GM23338 (cell line): ENCODE measurements at regions not wholly inside any gene's neighbourhood (a gene's known extent, or its start where the extent isn't known, plus 50 kb on each side); places are given as distances from the start of the nearest gene placed in this dataset.

Source experiments
- CTCF ChIP-seq, 2 experiments: fragments of 200-600 bp in 1 of 2; sonication (generic) in 1 of 2; conservative IDR thresholded peaks; 2 replicates each; pipeline versions ENCODE4 v1.5.1 to v1.6.1; 2016 to 2017; ENCODE audit warnings: antibody characterized with exemption in 2 of 2, low read depth in 2 of 2, mild to moderate bottlenecking in 2 of 2, moderate library complexity in 1 of 2
- EZH2 ChIP-seq: fragments of 200-600 bp; sonication (generic); IDR thresholded peaks from one replicate; pipeline ENCODE4 v1.8.0; 2017; ENCODE audit warnings: antibody characterized with exemption, mild to moderate bottlenecking, low read depth; ENCODE audit not compliant: unreplicated experiment
- JUNB ChIP-seq: IDR thresholded peaks from one replicate; pipeline ENCODE4 v1.6.1; 2016; ENCODE audit warnings: antibody characterized with exemption; ENCODE audit not compliant: unreplicated experiment
- POLR2AphosphoS5 ChIP-seq: IDR thresholded peaks from 2 replicates; pipeline ENCODE4 v1.6.1; 2016; ENCODE audit warnings: antibody characterized with exemption, low read depth
- STAT1 ChIP-seq: IDR thresholded peaks from one replicate; pipeline ENCODE4 v1.6.1; 2016; ENCODE audit warnings: antibody characterized with exemption; ENCODE audit not compliant: unreplicated experiment
- TF ChIP-seq, protein P1 (sequence below): IDR thresholded peaks from one replicate; pipeline ENCODE4 v1.6.1; 2018; ENCODE audit warnings: antibody characterized with exemption; ENCODE audit not compliant: unreplicated experiment

DNA sequence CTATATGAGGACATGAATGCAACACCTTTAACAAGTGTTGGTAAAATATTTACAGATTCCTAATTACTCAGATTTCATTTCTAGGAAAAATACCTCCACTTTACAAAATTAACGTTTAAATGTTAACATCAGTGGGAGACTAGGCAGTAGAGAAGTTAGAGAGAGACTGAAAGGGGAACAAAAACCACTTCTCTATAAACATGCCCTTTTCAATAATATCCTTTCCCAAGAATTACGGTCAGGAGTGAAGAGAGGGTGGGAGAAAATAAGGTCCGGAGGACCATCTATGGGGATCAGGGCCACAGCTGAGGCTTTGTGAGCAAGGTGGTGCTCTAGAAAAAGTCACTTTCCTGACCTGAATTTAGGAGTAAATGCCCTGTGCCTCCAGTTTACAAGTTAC is 65.3 kb upstream of the WIPF1 start:
- TF ChIP-seq POLR2AphosphoS5 (no peak), EZH2 (no peak), CTCF (conservative IDR thresholded peaks at IDR 0.05; ENCODE audit: low read depth in 2 of 2) (no peak), STAT1 (no peak), JUNB (no peak)
- TF ChIP-seq, protein P1, sequence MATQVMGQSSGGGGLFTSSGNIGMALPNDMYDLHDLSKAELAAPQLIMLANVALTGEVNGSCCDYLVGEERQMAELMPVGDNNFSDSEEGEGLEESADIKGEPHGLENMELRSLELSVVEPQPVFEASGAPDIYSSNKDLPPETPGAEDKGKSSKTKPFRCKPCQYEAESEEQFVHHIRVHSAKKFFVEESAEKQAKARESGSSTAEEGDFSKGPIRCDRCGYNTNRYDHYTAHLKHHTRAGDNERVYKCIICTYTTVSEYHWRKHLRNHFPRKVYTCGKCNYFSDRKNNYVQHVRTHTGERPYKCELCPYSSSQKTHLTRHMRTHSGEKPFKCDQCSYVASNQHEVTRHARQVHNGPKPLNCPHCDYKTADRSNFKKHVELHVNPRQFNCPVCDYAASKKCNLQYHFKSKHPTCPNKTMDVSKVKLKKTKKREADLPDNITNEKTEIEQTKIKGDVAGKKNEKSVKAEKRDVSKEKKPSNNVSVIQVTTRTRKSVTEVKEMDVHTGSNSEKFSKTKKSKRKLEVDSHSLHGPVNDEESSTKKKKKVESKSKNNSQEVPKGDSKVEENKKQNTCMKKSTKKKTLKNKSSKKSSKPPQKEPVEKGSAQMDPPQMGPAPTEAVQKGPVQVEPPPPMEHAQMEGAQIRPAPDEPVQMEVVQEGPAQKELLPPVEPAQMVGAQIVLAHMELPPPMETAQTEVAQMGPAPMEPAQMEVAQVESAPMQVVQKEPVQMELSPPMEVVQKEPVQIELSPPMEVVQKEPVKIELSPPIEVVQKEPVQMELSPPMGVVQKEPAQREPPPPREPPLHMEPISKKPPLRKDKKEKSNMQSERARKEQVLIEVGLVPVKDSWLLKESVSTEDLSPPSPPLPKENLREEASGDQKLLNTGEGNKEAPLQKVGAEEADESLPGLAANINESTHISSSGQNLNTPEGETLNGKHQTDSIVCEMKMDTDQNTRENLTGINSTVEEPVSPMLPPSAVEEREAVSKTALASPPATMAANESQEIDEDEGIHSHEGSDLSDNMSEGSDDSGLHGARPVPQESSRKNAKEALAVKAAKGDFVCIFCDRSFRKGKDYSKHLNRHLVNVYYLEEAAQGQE: no peak
